H1 (cell line): ENCODE measurements at regions not wholly inside any gene's neighbourhood (a gene's known extent, or its start where the extent isn't known, plus 50 kb on each side); places are given as distances from the start of the nearest gene placed in this dataset.

Experiments used
- CTCF ChIA-PET: fragments of 300-600 bp; sonication (Branson Sonifier 250); formaldehyde crosslinking; loops from one replicate; lab custom pipeline; 2021; ENCODE audit not compliant: partially characterized antibody; lab: Charles Lee
- POLR2A ChIA-PET: fragments of 300-600 bp; sonication (Branson Sonifier 250); formaldehyde crosslinking; loops from one replicate; lab custom pipeline; 2021; ENCODE audit warnings: inconsistent platforms; ENCODE audit not compliant: partially characterized antibody; lab: Charles Lee
- DNase-seq, 2 experiments: peaks; one replicate each; pipeline versions ENCODE4 v3.0.0 to v3.0.0-alpha.2; 2010 to 2022; ENCODE audit warnings: low spot score in 2 of 2, low read depth in 1 of 2, mixed read lengths in 1 of 2
- FAIRE-seq: peaks from 2 replicates; lab custom pipeline; 2011; peaks lifted over from hg19 to GRCh38; lab: Jason Lieb, UNC
- H2AFZ ChIP-seq: 2 replicates; pipeline ENCODE4 v1.8.1; 2012; ENCODE audit warnings: low read length, inconsistent platforms
- H2AK5ac ChIP-seq: 2 replicates; pipeline ENCODE4 v1.6.1; 2013; ENCODE audit warnings: low read depth, low read length
- H2BK120ac ChIP-seq: replicated peaks from 2 replicates; pipeline ENCODE3; 2013; ENCODE audit warnings: low read depth, low read length, inconsistent platforms
- H2BK12ac ChIP-seq: 2 replicates; pipeline ENCODE4 v1.6.1; 2013; ENCODE audit warnings: low read depth, low read length
- H2BK15ac ChIP-seq: 2 replicates; pipeline ENCODE4 v1.6.1; 2013; ENCODE audit warnings: low read length
- H2BK20ac ChIP-seq: 2 replicates; pipeline ENCODE4 v1.6.1; 2013; ENCODE audit warnings: low read length
- H2BK5ac ChIP-seq: 2 replicates; pipeline ENCODE4 v1.6.1; 2013; ENCODE audit warnings: low read depth, low read length
- H3K14ac ChIP-seq: 2 replicates; pipeline ENCODE4 v1.6.1; 2013; ENCODE audit warnings: inconsistent platforms; ENCODE audit not compliant: insufficient read length
- H3K18ac ChIP-seq: 2 replicates; pipeline ENCODE4 v1.6.1; 2013; ENCODE audit warnings: low read length; ENCODE audit errors: extremely low read depth
- H3K23ac ChIP-seq: 2 replicates; pipeline ENCODE4 v1.6.1; 2013; ENCODE audit warnings: inconsistent platforms; ENCODE audit not compliant: insufficient read length
- H3K23me2 ChIP-seq: 2 replicates; pipeline ENCODE4 v1.6.1; 2013; ENCODE audit warnings: low read depth, low read length
- H3K27ac ChIP-seq: 2 replicates; pipeline ENCODE4 v1.6.1; 2011; ENCODE audit warnings: low read depth, low read length, inconsistent platforms
- H3K27me3 ChIP-seq, 4 experiments: replicated peaks in 1 of 4; 1 replicate in 1 of 4; 2 replicates in 3 of 4; pipeline versions ENCODE4 v1.6.1 to v1.8.1; 2011 to 2013; ENCODE audit warnings: low read length in 3 of 4, mild to moderate bottlenecking in 3 of 4, inconsistent platforms in 2 of 4, mixed read lengths in 2 of 4, moderate library complexity in 1 of 4; ENCODE audit not compliant: control insufficient read depth in 3 of 4, insufficient read depth in 3 of 4; ENCODE audit errors: extremely low read depth in 1 of 4
- H3K36me3 ChIP-seq, 4 experiments: 2 replicates each; pipeline versions ENCODE4 v1.6.1 to v1.8.1; 2011 to 2013; ENCODE audit warnings: mild to moderate bottlenecking in 4 of 4, low read length in 3 of 4, moderate library complexity in 2 of 4, control low read depth in 1 of 4, inconsistent platforms in 1 of 4; ENCODE audit not compliant: insufficient read depth in 4 of 4, control insufficient read depth in 2 of 4
- H3K4ac ChIP-seq: replicated peaks from 2 replicates; pipeline ENCODE3; 2013; ENCODE audit warnings: low read length, low read depth, mixed read lengths, inconsistent platforms; ENCODE audit not compliant: insufficient read length
- H3K4me1 ChIP-seq, 4 experiments: replicated peaks in 1 of 4; 1 replicate in 1 of 4; 2 replicates in 3 of 4; pipeline versions ENCODE4 v1.6.1 to v1.8.1; 2011 to 2013; ENCODE audit warnings: low read length in 3 of 4, inconsistent platforms in 2 of 4, mixed read lengths in 1 of 4; ENCODE audit not compliant: insufficient read depth in 4 of 4, control insufficient read depth in 3 of 4
- H3K4me2 ChIP-seq, 2 experiments: 2 replicates each; pipeline versions ENCODE4 v1.6.1 to v1.8.1; 2011 to 2013; ENCODE audit warnings: low read depth in 2 of 2, low read length in 2 of 2, control low read depth in 1 of 2, inconsistent platforms in 1 of 2, mild to moderate bottlenecking in 1 of 2; ENCODE audit not compliant: insufficient read depth in 1 of 2
- H3K4me3 ChIP-seq, 4 experiments: fragments of 200-600, 300-600 bp in 1 of 4; sonication (generic), shearing (Covaris generic), sonication (Bioruptor Twin) in 1 of 4; 2 replicates each; pipeline versions ENCODE4 v1.5.1 to v1.8.1; 2011 to 2016; ENCODE audit warnings: low read length in 4 of 4, low read depth in 3 of 4, control low read depth in 2 of 4, inconsistent platforms in 2 of 4, mild to moderate bottlenecking in 2 of 4, mixed read lengths in 1 of 4, moderate library complexity in 1 of 4; ENCODE audit not compliant: insufficient read depth in 2 of 4; ENCODE audit errors: extremely low read depth in 1 of 4
- H3K56ac ChIP-seq: replicated peaks from 2 replicates; pipeline ENCODE3; 2013; ENCODE audit warnings: low read depth, mild to moderate bottlenecking, mixed read lengths, low read length, inconsistent platforms; ENCODE audit not compliant: insufficient read length
- H3K79me1 ChIP-seq: 2 replicates; pipeline ENCODE4 v1.6.1; 2013; ENCODE audit warnings: low read depth, low read length, control low read depth
- H3K79me2 ChIP-seq, 2 experiments: 2 replicates each; pipeline versions ENCODE4 v1.6.1 to v1.8.1; 2012 to 2013; ENCODE audit warnings: low read length in 2 of 2, mild to moderate bottlenecking in 2 of 2, inconsistent platforms in 1 of 2; ENCODE audit not compliant: insufficient read depth in 2 of 2, control insufficient read depth in 1 of 2
- H3K9ac ChIP-seq, 4 experiments: replicated peaks in 1 of 4; 1 replicate in 1 of 4; 2 replicates in 3 of 4; pipeline versions ENCODE4 v1.6.1 to v1.8.1; 2011 to 2013; ENCODE audit warnings: low read depth in 3 of 4, low read length in 3 of 4, control low read depth in 2 of 4, mild to moderate bottlenecking in 2 of 4, moderate library complexity in 2 of 4, inconsistent platforms in 1 of 4; ENCODE audit errors: extremely low read depth in 1 of 4
- H3K9me3 ChIP-seq, 2 experiments: 2 replicates each; pipeline versions ENCODE4 v1.6.1 to v1.8.1; 2012 to 2013; ENCODE audit warnings: mild to moderate bottlenecking in 2 of 2, moderate library complexity in 2 of 2, control low read depth in 1 of 2, inconsistent platforms in 1 of 2, low read depth in 1 of 2, low read length in 1 of 2, mixed read lengths in 1 of 2; ENCODE audit not compliant: insufficient read depth in 2 of 2
- H4K20me1 ChIP-seq, 2 experiments: replicated peaks in 1 of 2; 2 replicates each; pipeline versions ENCODE3 to v1.8.1; 2011 to 2013; ENCODE audit warnings: inconsistent platforms in 2 of 2, low read length in 2 of 2, mild to moderate bottlenecking in 1 of 2; ENCODE audit not compliant: insufficient read depth in 2 of 2, control insufficient read depth in 1 of 2
- H4K5ac ChIP-seq: 2 replicates; pipeline ENCODE4 v1.6.1; 2013; ENCODE audit warnings: low read length, low read depth, mixed read lengths, inconsistent platforms; ENCODE audit not compliant: insufficient read length
- H4K8ac ChIP-seq: 2 replicates; pipeline ENCODE4 v1.8.0; 2013; ENCODE audit warnings: mild to moderate bottlenecking, moderate library complexity, low read length, inconsistent platforms; ENCODE audit not compliant: insufficient read depth; ENCODE audit errors: extremely low read depth
- H4K91ac ChIP-seq: replicated peaks from 2 replicates; pipeline ENCODE3; 2013; ENCODE audit warnings: low read length, mixed read lengths, inconsistent platforms; ENCODE audit not compliant: insufficient read length
- CEBPB ChIP-seq: IDR thresholded peaks from 2 replicates; pipeline ENCODE4 v1.6.1; 2012; ENCODE audit warnings: low read depth, low read length
- SP2 ChIP-seq: IDR thresholded peaks from 2 replicates; pipeline ENCODE4 v1.6.1; 2012; ENCODE audit warnings: mild to moderate bottlenecking, low read length, inconsistent platforms

- no peak overlapping the region for H3K9ac ChIP-seq
- no peak overlapping the region for H3K4ac ChIP-seq
- H3K14ac ChIP-seq: no peak overlapping the region
- no peak overlapping the region for H2AK5ac ChIP-seq
- ChIA-PET POLR2A (no interaction called here), CTCF (no interaction called here)
- no peaks in the 10 kb centered on the region for H3K9me3 ChIP-seq
- no peaks in the 10 kb centered on the region for H3K79me2 ChIP-seq
- H4K5ac ChIP-seq: no peak overlapping the region
- H2BK15ac ChIP-seq: no peak overlapping the region
- H3K4me3 ChIP-seq: no peak overlapping the region
- no peak overlapping the region for H2BK12ac ChIP-seq
- TF ChIP-seq SP2 (no peak), CEBPB (no peak)
- DNase-seq: no peak
- H2BK20ac ChIP-seq: no peak overlapping the region
- H3K4me1 ChIP-seq: no peaks in the 10 kb centered on the region
- no peak overlapping the region for H2AFZ ChIP-seq
- no peaks in the 10 kb centered on the region for H4K20me1 ChIP-seq
- H3K27me3 ChIP-seq: no peaks in the 10 kb centered on the region
- H4K91ac ChIP-seq: no peak overlapping the region
- H4K8ac ChIP-seq: no peak overlapping the region
- H3K79me1 ChIP-seq: no peaks in the 10 kb centered on the region; the same call in 1 of the 2 replicates
- no peak for FAIRE-seq
- H2BK120ac ChIP-seq: no peak overlapping the region
- no peak overlapping the region for H3K27ac ChIP-seq
- H3K36me3 ChIP-seq: no peaks in the 10 kb centered on the region
- H3K4me2 ChIP-seq: no peak overlapping the region
- no peak overlapping the region for H2BK5ac ChIP-seq
- no peak overlapping the region for H3K23ac ChIP-seq
- H3K18ac ChIP-seq: no peak overlapping the region
- H3K23me2 ChIP-seq: no peaks in the 10 kb centered on the region
- no peak overlapping the region for H3K56ac ChIP-seq
Observed at GRCh38 chr6:164370773-164371172, 938.6 kb downstream of the C6orf118 start.
